HPDE6-E6E7 (cell line): ENCODE measurements at regions not wholly inside any gene's neighbourhood (a gene's known extent, or its start where the extent isn't known, plus 50 kb on each side); places are given as distances from the start of the nearest gene placed in this dataset.

ENCODE experiments used
- DNase-seq: peaks from one replicate; pipeline ENCODE4 v3.0.0; 2011; ENCODE audit warnings: missing footprints; ENCODE audit errors: extremely low spot score

- no peak for DNase-seq
These were observed 566.4 kb downstream of the ZEB2 start for GRCh38 chr2:143953451-143954030.

- DNase-seq: no peak
These were observed 567.4 kb downstream of the ZEB2 start for GRCh38 chr2:143952536-143952935.

GRCh38 chr2:143950704-143951103, 569.2 kb downstream of the ZEB2 start:
- DNase-seq: no peak

- DNase-seq: no peak
These were observed 570.6 kb downstream of the ZEB2 start for GRCh38 chr2:143949121-143949848.

- no peak for DNase-seq
These were observed 571.2 kb downstream of the ZEB2 start for GRCh38 chr2:143948710-143949109.

GRCh38 chr2:143946436-143947391, 573.2 kb downstream of the ZEB2 start:
- DNase-seq: no peak

- DNase-seq: no peak
These were observed 577.4 kb downstream of the ZEB2 start for GRCh38 chr2:143942486-143942885.

GRCh38 chr2:143940720-143941119, 579.2 kb downstream of the ZEB2 start:
- DNase-seq: no peak

- no peak for DNase-seq
These were observed 580.1 kb downstream of the ZEB2 start for GRCh38 chr2:143939626-143940330.

GRCh38 chr2:143937723-143938350, 582.1 kb downstream of the ZEB2 start:
- no peak for DNase-seq

- DNase-seq: no peak
These were observed 582.8 kb downstream of the ZEB2 start for GRCh38 chr2:143936848-143937722.

GRCh38 chr2:143936538-143936847, 583.4 kb downstream of the ZEB2 start:
- DNase-seq: no peak

- DNase-seq: no peak
These were observed 584.5 kb downstream of the ZEB2 start for GRCh38 chr2:143935482-143935752.

- DNase-seq: no peak
These were observed 585.1 kb downstream of the ZEB2 start for GRCh38 chr2:143934626-143935481.

GRCh38 chr2:143933946-143934569, 585.9 kb downstream of the ZEB2 start:
- no peak for DNase-seq

GRCh38 chr2:143930891-143931290, 589.0 kb downstream of the ZEB2 start:
- no peak for DNase-seq

GRCh38 chr2:143928613-143929012, 591.3 kb downstream of the ZEB2 start:
- DNase-seq: no peak

GRCh38 chr2:143928184-143928583, 591.7 kb downstream of the ZEB2 start:
- DNase-seq: no peak

- no peak for DNase-seq
These were observed 593.2 kb downstream of the ZEB2 start for GRCh38 chr2:143926736-143927135.
